Inflammatory macrophage treated with lipopolysaccharide for 1 hour (primary cell): ENCODE measurements at regions not wholly inside any gene's neighbourhood (a gene's known extent, or its start where the extent isn't known, plus 50 kb on each side); places are given as distances from the start of the nearest gene placed in this dataset.

Experiments
- DNase-seq, 2 donors: peaks; one replicate each; pipeline ENCODE4 v3.0.0-alpha.2; 2020 to 2022

DNA sequence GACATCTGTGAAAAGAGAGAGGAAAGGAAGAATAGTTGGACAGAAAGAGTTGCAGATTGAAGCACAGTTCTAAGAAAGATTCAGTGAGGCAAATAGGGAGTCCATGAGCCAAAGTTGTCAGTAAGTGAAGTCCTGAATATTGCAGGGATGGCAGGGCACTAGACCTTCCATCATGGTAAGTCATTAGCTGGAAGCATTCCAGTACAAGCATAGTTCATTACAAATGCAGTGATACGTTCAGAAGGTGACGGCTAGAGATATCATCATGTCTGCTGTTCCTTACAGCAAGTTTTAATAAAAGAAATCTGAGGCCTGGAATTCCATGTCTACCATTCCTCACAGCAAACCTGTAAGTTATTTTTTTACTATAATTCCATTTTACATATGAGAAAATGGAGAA is 720.1 kb downstream of the GBE1 start:
- DNase-seq, result no peak

DNA sequence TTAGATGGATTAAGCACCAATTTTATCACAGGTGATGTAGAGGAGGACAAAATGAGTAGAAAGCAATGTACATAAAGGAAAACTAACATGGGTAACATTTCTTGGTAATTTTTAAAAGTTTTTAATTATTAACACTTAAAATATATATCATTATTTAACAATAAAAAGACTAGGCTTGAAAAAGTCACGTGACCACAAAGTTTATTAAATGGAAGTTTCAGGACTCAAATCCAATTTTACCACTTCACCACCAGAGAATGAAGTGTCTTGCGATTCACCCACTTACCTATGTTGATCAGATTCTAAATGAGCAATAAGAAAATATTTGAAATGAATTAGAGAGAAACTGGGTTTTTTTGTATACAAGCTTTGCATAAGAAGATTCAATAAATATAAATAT is 721.3 kb downstream of the GBE1 start:
- DNase-seq, result no peak

DNA sequence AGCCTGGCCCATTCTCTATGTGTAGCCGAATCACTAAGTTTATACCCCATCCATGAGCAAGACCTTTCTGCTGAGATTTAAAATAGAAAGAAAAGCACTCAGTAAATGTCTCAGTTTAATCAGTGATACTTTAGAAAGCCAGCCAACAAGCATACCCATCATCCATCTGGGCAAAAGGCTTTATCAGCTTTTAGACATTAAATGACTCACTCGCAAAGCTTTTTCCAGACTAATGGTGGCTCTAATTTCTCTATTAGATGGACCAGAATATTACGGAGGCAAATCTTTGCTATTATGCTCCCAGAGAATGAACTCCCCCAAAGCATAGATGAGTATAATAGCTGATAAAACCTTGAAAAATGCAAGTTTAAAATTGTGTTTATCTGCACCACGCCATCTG is 727.8 kb downstream of the GBE1 start:
- no peak for DNase-seq

DNA sequence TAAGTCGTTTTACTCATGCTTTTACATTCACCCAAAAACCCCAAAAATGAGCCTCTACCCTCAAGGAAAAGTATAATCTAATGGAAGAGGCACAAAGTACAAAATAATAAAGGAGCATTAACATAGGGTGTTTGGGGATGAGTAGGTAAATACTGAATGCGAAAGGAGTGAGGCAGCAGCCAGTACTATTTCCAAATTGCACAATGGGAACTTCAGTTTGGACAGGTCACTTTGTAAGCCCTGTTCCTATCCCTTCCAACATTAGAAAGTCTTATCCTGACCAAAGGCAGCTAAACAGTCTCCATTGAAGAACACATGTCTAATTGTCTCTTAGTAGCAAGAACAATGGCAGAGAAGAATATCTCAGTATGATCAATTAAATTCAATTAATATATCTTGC is 728.3 kb downstream of the GBE1 start:
- no peak for DNase-seq

DNA sequence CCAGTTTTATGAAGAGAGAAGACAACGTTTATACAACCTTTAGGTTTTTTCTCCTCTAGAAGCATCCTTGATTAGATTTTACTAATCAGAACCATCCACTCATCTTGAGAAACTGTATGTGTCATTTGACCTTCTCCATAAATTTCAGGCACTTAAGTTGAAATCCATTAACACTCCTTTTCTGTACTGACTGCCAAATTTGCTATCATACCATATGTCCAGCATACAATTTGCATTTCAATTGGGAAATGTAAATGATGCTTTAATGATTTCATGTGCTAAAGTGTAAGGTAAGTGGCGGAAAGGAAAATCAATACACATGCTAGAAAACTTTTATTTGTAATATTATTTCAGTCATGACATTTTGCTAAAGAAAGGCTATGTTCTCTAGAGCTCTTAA is 731.6 kb downstream of the GBE1 start:
- no peak for DNase-seq

DNA sequence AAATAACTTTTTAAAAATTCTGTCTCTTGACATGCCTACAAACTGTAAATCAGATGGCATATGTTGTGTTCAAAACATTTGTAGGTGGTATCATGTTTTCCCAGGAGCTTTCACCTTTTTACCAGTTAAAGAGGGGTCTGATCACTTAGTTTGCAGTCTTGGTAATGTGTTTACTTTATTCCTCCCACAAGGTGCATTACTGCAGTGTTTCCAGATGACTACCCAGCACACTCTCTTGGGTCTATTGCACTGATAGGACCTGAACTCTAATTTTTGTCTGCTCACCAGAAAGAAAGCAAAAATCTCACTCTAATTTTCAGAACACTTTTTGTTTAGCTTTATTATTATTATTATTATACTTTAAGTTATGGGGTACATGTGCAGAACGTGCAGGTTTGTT is 734.1 kb downstream of the GBE1 start:
- no peak for DNase-seq

DNA sequence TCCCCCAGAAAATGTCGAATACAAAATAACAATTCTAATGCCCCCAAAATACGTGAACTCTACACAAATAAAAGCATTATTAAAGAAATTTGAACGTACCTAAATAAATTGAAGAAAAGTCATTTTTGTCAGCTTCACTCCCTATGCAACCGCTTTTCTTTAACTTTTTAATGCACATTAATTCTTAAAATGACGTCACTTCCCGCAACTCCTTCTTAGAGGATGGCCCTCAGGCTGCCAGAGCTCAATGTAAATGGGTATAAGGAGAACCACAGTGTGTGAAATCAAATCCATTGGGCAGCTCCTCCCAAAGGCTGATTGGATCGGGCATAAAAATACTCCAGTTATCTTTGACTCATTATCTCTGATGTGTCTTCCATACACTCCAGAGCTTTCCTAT is 736.9 kb downstream of the GBE1 start:
- DNase-seq, result no peak

DNA sequence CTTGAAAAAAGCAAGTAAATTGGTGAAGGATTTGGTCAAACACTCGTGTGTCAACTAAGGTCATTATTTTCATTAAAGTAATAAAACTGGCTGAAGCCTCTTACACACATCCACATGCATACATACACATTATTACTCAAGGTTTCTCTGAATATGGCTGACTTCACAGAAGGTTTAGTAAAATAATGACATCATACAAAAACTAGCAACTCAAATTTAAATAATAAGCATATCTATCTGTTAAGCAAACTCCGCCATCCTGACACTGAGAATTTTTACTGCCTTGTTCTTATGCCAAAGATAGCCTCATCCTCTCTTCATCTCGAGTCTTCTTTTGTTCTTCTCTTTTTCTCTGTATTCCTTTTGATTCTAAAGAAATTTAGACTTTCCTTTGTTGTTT is 739.1 kb downstream of the GBE1 start:
- no peak for DNase-seq

DNA sequence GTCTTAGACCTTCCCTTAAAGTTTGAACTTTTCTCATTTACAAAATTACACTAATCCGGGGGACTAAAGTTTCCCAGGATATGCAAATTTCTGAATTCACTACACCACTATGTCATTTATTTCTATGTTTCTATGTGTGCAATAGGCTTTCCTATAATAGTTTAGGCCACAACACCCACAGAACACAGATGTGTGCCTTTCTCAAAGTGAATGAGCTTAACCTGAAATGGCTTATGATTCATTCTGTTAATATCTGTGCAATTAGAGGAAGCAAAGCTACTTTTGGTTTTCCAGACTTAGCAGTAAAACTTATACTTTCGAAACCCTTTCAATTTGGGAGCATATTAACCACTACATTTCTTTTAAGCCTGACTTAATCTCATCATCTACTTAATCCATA is 748.1 kb downstream of the GBE1 start:
- DNase-seq, result no peak

DNA sequence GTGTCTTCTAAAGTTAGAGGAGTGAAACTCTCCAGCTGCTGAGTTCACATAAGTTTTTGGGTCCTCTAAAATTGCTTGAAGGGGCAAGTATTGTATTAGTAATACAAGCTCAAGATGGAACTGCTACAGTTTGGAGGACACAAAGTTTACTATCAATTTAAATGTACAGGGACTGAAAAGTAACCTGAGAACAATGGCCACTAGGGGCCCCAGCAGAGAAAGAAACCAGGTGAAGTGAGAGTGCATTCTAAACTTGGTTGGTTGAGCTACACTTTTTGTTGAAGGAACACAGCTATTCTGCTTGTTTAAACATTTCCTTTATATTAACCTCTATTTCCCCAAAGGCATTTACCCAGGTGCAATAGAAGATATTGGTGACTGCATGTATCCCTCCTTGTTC is 755.5 kb downstream of the GBE1 start:
- DNase-seq, result no peak

DNA sequence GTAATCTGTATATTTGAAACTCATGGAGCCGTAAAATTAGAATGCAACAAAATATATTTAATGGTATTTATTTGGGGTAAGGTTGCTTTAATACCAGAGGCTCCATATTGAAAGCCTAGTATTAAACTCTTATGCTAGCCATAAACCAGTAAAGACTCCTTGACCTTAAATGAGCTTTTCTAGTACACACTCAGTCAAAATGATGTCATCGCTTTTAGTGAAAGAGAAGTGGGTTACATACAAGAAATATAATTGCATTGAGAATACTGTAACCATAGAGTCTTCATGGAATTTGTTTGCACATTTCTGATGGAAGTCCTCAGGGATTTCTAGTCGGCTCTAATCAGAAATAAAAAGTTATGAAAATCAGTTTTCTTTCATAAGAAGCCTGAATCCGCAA is 757.6 kb downstream of the GBE1 start:
- DNase-seq, result no peak

DNA sequence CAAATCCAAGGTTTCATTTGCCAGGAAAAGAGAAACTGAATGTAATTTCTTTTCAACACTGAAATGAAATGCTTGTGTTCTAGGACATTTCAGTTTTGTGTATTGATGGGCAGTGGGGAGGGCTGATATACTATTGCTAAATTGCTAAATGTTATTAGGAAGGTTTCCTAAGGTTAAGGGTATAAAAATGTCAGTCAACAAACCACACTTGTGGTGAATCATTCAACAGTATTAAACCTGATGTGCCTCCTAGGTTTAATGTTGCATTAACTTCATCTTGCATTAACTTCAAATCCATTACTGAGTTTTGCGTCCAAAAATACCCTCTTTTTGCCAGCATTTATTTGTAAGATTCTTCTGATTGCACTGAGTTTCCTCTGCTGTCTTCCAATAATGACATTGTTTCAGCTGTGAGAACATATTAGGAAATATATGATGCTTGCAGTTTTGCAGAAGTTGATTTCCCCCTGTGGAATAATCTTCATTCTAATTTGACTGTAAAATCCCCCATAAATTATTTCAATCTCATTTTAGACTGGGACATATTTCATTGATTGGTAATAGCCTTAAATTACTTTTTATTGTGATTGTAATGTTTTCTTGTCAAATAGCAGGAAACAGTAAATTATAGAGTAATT is 758.3 kb downstream of the GBE1 start:
- DNase-seq, result no peak

DNA sequence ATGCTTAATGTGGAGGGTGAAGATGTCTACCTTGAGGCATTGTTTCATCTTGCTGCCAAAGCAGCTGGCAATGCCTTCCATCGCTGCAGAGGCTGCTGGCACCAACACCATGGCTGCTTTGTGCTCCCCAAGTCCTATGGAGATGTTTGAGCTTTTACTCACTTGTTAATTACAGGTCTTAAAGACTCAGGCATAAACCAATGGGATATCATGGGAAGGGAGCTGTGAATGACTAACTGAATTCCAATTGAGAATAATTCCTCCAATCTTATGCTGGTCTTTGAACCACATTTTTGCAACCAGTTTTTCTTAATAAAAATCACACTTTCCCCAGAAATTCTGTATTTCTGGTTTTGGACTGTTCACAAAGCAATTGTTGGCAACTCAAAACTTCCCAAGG is 762.0 kb downstream of the GBE1 start:
- no peak for DNase-seq

DNA sequence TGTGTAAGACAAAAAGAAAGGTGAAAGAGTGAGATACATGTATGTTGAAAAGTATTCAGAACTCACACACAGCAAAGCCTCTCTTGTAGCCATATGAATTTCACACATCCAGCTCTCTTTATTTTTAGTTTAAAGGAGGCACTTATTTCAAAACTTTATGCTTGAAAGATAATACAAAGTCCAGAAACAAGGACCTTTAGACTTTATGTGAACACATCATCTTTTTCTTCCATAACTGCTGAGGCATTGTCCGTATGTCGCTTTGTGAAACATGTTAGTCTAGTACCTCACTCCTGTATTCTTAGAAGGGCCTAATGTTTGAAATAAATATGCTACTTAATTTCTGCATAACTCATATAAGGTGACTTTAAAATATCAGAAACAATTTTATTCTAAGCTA is 763.4 kb downstream of the GBE1 start:
- DNase-seq, result no peak

DNA sequence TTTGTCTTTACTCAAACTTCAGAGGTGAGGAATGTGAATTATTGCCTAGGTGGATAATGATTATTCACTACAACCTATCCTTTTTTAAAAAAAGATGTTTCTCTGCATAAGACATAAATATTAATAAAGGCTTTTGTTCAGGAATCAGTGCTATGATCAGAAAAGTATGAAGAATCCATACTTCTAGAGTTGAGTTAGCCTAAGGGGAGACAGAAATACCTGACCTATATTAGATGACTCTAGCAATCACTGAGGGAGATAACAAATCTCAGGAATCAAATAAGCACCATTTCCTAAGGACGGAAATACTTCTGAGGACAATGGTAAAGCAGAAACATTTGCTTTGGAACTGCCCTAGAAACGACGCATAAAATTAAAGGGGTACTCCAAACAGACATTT is 763.8 kb downstream of the GBE1 start:
- no peak for DNase-seq

DNA sequence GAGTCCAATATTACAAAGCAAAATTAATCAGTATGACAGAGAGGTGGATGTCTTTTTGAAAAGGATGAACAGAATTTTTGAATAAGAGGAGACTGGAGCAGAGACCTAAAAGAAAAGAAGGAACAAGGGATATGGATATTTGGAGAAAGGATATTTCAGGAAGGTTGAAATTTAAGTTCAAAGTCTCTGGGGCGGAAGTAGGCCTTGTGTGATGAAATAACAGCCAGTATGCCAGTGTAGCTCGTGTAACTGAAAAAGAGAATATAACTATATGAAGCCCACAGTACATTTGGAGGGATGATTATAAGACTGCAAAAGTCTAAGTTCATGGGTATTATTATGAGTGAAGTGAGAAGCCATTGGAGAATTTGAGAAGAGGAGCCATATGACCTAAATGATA is 766.7 kb downstream of the GBE1 start:
- DNase-seq, result no peak

DNA sequence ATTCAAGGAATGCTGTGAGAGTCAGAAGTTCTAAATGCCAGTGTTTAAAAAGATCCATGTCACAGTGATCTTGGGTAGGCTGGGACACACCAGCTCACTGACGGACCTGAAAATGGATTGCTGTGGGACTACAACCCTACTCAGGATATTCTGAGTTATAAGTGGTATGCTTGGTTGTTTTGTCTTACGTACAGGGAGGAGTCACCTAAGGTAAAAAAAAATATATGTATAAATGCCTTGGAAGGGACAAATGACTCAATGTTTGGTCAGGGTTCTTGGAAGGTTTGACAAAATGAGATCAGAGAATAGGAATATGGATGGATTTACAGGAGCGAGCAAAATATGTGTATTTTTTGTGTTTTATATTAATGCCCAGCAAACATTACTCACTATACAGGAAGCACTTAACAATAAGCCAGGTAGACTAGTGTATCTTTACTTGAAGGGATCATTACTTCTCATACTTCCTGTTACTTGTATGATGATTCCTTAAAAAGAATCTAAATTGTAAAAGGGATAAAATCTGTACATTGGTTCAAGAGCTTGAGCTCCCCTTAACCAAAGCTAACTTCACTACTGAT is 767.3 kb downstream of the GBE1 start:
- DNase-seq, result no peak

DNA sequence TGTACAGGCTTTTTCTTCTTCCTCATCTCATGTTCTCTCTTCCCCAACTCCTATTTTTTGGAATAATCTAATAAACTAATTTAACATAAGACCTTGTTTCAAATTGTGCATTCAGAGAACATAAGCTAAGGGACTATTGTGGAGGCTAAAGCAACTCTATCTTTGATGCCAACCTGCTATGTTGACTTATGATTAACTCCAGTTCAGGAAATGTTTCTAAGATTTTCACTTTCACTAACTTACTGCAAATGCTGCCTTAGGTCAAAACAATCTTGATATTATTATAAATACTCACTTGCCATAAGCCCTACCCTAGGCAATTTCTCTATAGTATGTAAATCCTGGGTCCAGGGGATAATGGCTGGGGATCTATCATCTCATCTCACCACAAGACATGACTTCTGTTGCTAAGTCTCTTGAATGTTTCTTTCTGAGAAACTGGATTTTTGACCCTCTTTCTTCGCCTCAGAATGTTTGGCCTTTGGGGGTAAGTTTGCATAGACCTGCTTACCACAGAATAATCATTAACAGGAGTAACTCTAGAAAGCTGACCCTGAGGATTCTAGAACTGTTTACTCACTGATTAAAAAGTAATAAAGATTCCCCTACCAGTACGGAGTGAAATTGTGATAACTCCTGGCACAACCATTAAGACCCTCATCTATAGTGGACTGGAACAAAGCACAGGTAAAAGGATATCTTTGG is 768.1 kb downstream of the GBE1 start:
- no peak for DNase-seq

DNA sequence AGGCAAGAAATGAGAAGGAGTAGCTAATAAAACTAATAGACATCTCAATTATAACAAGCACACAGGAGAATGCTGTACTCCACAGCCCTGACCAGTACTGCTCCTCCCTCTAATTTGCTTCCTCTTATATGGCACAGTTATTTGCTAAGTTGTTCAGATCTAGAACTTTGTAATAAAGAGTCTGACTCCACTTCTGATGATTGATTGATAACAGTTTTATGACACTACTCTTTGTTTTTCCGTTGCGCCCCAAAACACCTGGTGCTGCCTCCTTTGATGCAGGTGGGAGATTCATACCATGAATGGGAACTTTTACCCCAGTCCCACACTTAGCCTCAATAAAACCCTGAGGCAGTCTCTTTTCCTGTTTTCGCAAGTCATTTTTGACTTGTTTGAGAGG is 777.7 kb downstream of the GBE1 start:
- no peak for DNase-seq

DNA sequence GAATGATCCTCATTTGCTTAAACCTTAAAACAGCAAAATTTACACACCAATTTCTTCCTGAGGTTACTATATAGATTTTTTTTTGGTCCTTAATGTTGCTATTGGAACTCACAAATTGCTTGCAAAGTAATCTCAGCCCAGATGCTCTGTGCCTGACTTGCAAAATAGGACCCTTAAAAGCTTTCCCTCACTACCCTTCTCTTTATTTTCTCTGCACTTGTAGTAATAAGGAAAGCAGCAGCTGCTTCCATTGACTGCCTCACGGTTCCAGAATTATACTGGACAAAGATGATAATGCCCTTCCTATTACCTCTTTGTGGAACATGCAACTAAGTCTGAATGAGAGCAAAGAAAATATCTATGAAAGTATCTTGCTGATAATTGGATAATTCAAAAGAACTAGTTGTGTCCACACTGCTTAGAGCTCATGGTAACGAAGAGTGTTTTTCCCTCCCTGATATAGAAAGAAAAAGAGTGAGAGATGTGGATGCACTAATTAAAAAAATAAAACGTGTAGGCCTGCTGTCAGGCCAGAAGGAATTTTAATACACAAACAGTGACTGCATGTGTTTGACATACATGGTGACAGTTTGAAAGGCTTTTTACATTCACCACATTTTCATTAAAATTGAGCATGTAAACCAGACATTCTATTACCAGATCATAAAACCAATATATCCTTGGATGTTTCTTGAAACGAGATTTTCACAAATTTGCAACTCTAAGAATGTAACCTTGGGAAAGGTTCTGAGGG is 783.1 kb downstream of the GBE1 start:
- DNase-seq, result no peak

DNA sequence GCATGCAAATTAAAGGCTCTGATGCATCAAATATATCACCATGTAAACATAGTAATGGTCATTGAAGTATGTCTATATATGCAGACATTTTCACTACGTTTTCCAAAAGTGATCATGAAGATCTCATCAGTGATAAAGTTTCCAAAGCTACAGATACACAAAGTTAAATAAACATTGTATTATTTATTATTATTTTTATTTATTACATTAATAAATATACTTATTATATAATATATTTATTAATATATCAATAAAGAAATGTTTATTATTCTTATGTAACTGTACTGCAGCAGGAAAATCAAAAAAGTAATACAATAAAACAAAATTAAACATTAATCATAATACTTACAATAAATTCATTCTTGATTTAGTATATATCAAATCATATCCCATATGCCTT is 791.2 kb downstream of the GBE1 start:
- no peak for DNase-seq

DNA sequence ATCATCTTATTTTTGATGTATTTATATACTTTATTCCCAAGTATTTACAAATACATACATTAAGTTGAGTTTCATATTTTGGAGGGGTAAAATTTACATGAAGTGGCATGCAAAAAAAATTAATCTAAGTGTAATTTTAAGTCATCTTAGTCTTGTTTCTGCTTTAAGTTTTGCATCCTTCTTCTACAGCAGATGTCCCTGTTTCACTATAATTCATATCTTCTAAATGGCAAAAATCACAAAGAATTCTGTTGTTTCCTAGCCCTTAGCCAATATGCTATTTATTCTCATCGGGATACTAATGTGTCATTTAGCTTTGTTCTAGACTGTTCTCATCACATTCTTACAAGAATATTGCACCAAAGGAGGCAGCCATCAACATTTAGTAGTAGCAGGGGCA is 831.9 kb downstream of the GBE1 start:
- DNase-seq, result no peak

DNA sequence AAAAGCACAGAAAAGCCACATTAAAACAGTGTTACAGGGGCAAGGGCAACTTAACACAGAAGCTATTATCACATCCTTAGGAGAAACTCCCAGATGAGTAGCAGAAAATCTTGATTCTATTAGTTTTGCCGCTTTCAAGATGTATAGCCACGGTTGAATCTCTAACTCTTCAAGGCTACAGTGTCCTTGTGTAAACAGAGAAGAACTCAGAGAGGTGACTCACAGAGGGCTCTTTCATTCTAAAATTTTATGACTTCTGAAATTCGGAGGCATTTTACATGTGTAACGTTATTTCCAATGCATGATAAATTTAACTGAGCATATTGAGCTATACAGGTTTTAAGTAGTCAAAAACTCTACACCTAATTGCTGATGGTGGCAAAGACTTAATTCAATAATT is 846.6 kb downstream of the GBE1 start:
- no peak for DNase-seq

DNA sequence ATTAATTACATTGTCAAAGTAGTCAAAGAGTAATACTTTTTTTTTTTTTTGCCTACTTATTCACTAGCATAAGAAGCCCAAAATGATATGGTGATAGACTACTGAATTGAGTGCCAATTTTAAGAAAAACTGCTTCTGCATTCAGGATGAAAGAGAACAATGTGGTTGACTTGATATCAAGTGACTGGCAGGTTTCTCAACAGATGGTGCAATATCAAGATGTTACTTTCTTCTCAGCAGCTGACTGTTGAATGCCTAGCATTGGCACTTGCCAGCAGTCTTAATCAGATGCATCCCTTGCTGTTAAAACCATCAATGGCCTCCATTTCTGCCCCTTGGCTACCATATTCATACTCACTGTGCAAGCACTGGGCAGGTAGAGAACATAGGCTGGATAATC is 863.2 kb downstream of the GBE1 start:
- no peak for DNase-seq
